HCT116 (cell line): ENCODE measurements at regions not wholly inside any gene's neighbourhood (a gene's known extent, or its start where the extent isn't known, plus 50 kb on each side); places are given as distances from the start of the nearest gene placed in this dataset.

Experiments used
- CTCF ChIP-seq, 3 experiments: fragments of 200-600 bp in 1 of 3; sonication (generic) in 1 of 3; IDR thresholded peaks in 2 of 3; conservative IDR thresholded peaks in 1 of 3; 2 replicates each; pipeline ENCODE4 v1.5.1; 2012 to 2017; ENCODE audit warnings: low read depth in 2 of 3, low read length in 2 of 3, antibody characterized with exemption in 1 of 3, borderline replicate concordance in 1 of 3, control low read depth in 1 of 3, mild to moderate bottlenecking in 1 of 3, mixed read lengths in 1 of 3, mixed run types in 1 of 3, moderate library complexity in 1 of 3; ENCODE audit not compliant: insufficient read depth in 1 of 3
- EZH2 ChIP-seq: fragments of 200-600 bp; sonication (generic); IDR thresholded peaks from 2 replicates; pipeline ENCODE4 v1.6.1; 2017; ENCODE audit warnings: antibody characterized with exemption, mixed run types
- EZH2phosphoT487 ChIP-seq: fragments of 200-600 bp; IDR thresholded peaks from 2 replicates; pipeline ENCODE4 v1.6.1; 2018; ENCODE audit warnings: antibody characterized with exemption, borderline replicate concordance
- ZNF274 ChIP-seq: fragments of 200-500 bp; sonication (Bioruptor generic); IDR thresholded peaks from 2 replicates; pipeline ENCODE4 v1.6.1; 2014; ENCODE audit warnings: mild to moderate bottlenecking, low read depth, low read length, inconsistent platforms

GRCh38 chr1:115545096-115545720 is 96.6 kb upstream of the VANGL1 start:
- TF ChIP-seq ZNF274 (no peak), EZH2 (no peak), EZH2phosphoT487 (no peak), CTCF (IDR thresholded peaks at IDR 0.05 in 2 of 3, conservative IDR thresholded peaks at IDR 0.05 in 1 of 3; ENCODE audit: borderline replicate concordance in 1 of 3, insufficient read depth in 1 of 3, low read depth in 2 of 3, low read length in 2 of 3) (no peak)
